ENCODE measurements at regions not wholly inside any gene's neighbourhood (a gene's known extent, or its start where the extent isn't known, plus 50 kb on each side); places are given as distances from the start of the nearest gene placed in this dataset.

- H3K56ac ChIP-seq (replicated peaks; ENCODE audit: insufficient read length, low read depth, low read length), result no peak overlapping the region
- H3K79me2 ChIP-seq (ENCODE audit: control insufficient read depth in 1 of 2, insufficient read depth in 2 of 2, low read length in 2 of 2), result no peaks in the 10 kb centered on the region
- no peak overlapping the region for H3K23ac ChIP-seq (ENCODE audit: insufficient read length)
- no peak overlapping the region for H2BK20ac ChIP-seq (ENCODE audit: low read length)
- H2AK5ac ChIP-seq (ENCODE audit: low read depth, low read length), result no peak overlapping the region
- no peak overlapping the region for H4K5ac ChIP-seq (ENCODE audit: insufficient read length, low read depth, low read length)
- no peak overlapping the region for H3K9ac ChIP-seq (replicated peaks in 1 of 4; ENCODE audit: extremely low read depth in 1 of 4, low read depth in 3 of 4, low read length in 3 of 4)
- no peak overlapping the region for H3K4me2 ChIP-seq (ENCODE audit: insufficient read depth in 1 of 2, low read depth in 2 of 2, low read length in 2 of 2)
- H3K9me3 ChIP-seq (ENCODE audit: insufficient read depth in 2 of 2, low read depth in 1 of 2, low read length in 1 of 2), result no peaks in the 10 kb centered on the region
- peak overlapping the region; percentile 32; the same call in 1 of the 2 replicates for H2BK12ac ChIP-seq (ENCODE audit: low read depth, low read length)
- H3K36me3 ChIP-seq (ENCODE audit: control insufficient read depth in 2 of 4, insufficient read depth in 4 of 4, low read length in 3 of 4), result no peaks in the 10 kb centered on the region
- FAIRE-seq, result no peak
- DNase-seq (ENCODE audit: low read depth in 1 of 2, low spot score in 2 of 2), result no peak
- H3K4ac ChIP-seq (replicated peaks; ENCODE audit: insufficient read length, low read depth, low read length), result no peak overlapping the region
- no peaks in the 10 kb centered on the region for H3K23me2 ChIP-seq (ENCODE audit: low read depth, low read length)
- no peak overlapping the region for H4K91ac ChIP-seq (replicated peaks; ENCODE audit: insufficient read length, low read length)
- WGBS, 2 experiments (ENCODE audit: extremely low coverage in 1 of 2, insufficient coverage in 1 of 2, insufficient read length in 1 of 2, insufficient replicate concordance in 2 of 2, low coverage in 1 of 2, low lambda C conversion rate in 2 of 2, missing lambda C conversion rate in 1 of 2), result 82% methylated on average over 7 of the region's 7 CpGs; no CpG with 5 or more reads in 1 of the 2 experiments
- no peaks in the 10 kb centered on the region for H3K27me3 ChIP-seq (replicated peaks in 1 of 4; ENCODE audit: control insufficient read depth in 3 of 4, extremely low read depth in 1 of 4, insufficient read depth in 3 of 4, low read length in 3 of 4)
- H3K4me3 ChIP-seq (ENCODE audit: extremely low read depth in 1 of 4, insufficient read depth in 2 of 4, low read depth in 3 of 4, low read length in 4 of 4), result no peak overlapping the region
- TF ChIP-seq BACH1 (IDR thresholded peaks at IDR 0.05; ENCODE audit: low read length) (no peak), TAF7 (optimal IDR thresholded peaks at IDR 0.05; ENCODE audit: borderline replicate concordance, low read depth, low read length) (no peak), E2F6 (IDR thresholded peaks at IDR 0.05) (no peak), PHF8 (conservative IDR thresholded peaks at IDR 0.05; ENCODE audit: low read depth, low read length) (no peak), USF2 (IDR thresholded peaks at IDR 0.05; ENCODE audit: low read length) (no peak), RNF2 (IDR thresholded peaks at IDR 0.05; ENCODE audit: borderline replicate concordance, low read depth, low read length, missing control alignments, poor library complexity, severe bottlenecking) (no peak), TCF12 (IDR thresholded peaks at IDR 0.05; ENCODE audit: low read depth, low read length) (no peak), KDM1A (IDR thresholded peaks at IDR 0.05; ENCODE audit: borderline replicate concordance, low read length) (no peak), SRF (IDR thresholded peaks at IDR 0.05; ENCODE audit: low read depth, low read length) (no peak), RFX5 (IDR thresholded peaks at IDR 0.05; ENCODE audit: borderline replicate concordance, low read depth, low read length) (no peak), JUND (IDR thresholded peaks at IDR 0.05; ENCODE audit: low read length) (no peak), HDAC2 (IDR thresholded peaks at IDR 0.05; ENCODE audit: borderline replicate concordance in 1 of 2, low read depth in 2 of 2, low read length in 2 of 2) (no peak)
- POLR2A ChIA-PET (ENCODE audit: partially characterized antibody), result interaction anchor here (1.1 to 2.0 kb wide), 3 partner anchors 10 to 49 kb away, joined by 3 to 9 read pairs (median 3); no protein-coding TSS in a partner anchor
- no peak overlapping the region for H2BK15ac ChIP-seq (ENCODE audit: low read length)
- CTCF ChIA-PET (ENCODE audit: partially characterized antibody), result interaction anchor here (0.6 to 10.2 kb wide), 30 partner anchors 7 to 374 kb away, joined by 3 to 196 read pairs (median 24); partner anchors contain the start of gene LOXHD1
- H3K27ac ChIP-seq (ENCODE audit: low read depth, low read length), result no peak overlapping the region
- H2AFZ ChIP-seq (ENCODE audit: low read length), result no peak overlapping the region
- no peaks in the 10 kb centered on the region for H4K20me1 ChIP-seq (replicated peaks in 1 of 2; ENCODE audit: control insufficient read depth in 1 of 2, insufficient read depth in 2 of 2, low read length in 2 of 2)
- no peak overlapping the region for H4K8ac ChIP-seq (ENCODE audit: extremely low read depth, insufficient read depth, low read length)
- H3K18ac ChIP-seq (ENCODE audit: extremely low read depth, low read length), result no peak overlapping the region
- H2BK5ac ChIP-seq (ENCODE audit: low read depth, low read length), result no peak overlapping the region
- H3K4me1 ChIP-seq (replicated peaks in 1 of 4; ENCODE audit: control insufficient read depth in 3 of 4, insufficient read depth in 4 of 4, low read length in 3 of 4), result peaks cover 5 to 8% (median 6%) of the 10 kb centered on the region in 4 experiments; a peak in 6 of 7 replicates
- no peak overlapping the region for H2BK120ac ChIP-seq (replicated peaks; ENCODE audit: low read depth, low read length)
- H3K79me1 ChIP-seq (ENCODE audit: low read depth, low read length), result no peaks in the 10 kb centered on the region; the same call in 1 of the 2 replicates
- H3K14ac ChIP-seq (ENCODE audit: insufficient read length), result no peak overlapping the region
Measured at GRCh38 chr18:46283268-46283667, 179.1 kb downstream of the HAUS1 start.

Measured in H1 (cell line).